K562 (cell line): ENCODE measurements at regions not wholly inside any gene's neighbourhood (a gene's known extent, or its start where the extent isn't known, plus 50 kb on each side); places are given as distances from the start of the nearest gene placed in this dataset.

ENCODE experiments used
- ATAC-seq: fragments of 200-7000 bp; cut with Tn5 transposase; 3 replicates; pipeline ENCODE4 v1.9.1; 2020; ENCODE audit warnings: moderate library complexity
- BruUV-seq: library from RNA; stranded (reverse); fragments of 400-500 nt; replicated peaks from 2 replicates; lab custom pipeline; 2021; lab: Mats Ljungman, UMichigan
- CTCF ChIA-PET: fragments of 300-600 bp; formaldehyde crosslinking; extraction: SDS; loops from one replicate; lab custom pipeline; 2021; ENCODE audit warnings: low intra/inter-chr PET ratio; lab: Yijun Ruan, JAX
- POLR2A ChIA-PET: fragments of 300-600, 350-650 bp; sonication (Branson Sonifier 250); formaldehyde crosslinking; extraction: SDS; loops from one replicate; lab custom pipeline; 2021; ENCODE audit warnings: antibody characterized with exemption, inconsistent platforms; lab: Yijun Ruan, JAX
- DNase-seq, 4 experiments: peaks; one replicate each; pipeline versions ENCODE4 v3.0.0 to v3.0.0-alpha.2; 2011 to 2018; ENCODE audit warnings: low spot score in 3 of 4, mixed read lengths in 3 of 4; ENCODE audit errors: extremely low read depth in 1 of 4
- FAIRE-seq: peaks from 2 replicates; lab custom pipeline; 2011; peaks lifted over from hg19 to GRCh38; lab: Jason Lieb, UNC
- H2AFZ ChIP-seq: 2 replicates; pipeline ENCODE4 v1.6.0; 2011; ENCODE audit warnings: low read depth, low read length, control low read depth, inconsistent platforms
- H3K27ac ChIP-seq: fragments of 200-600 bp; 3 replicates; pipeline ENCODE4 v1.8.0; 2011; ENCODE audit warnings: low read depth, mild to moderate bottlenecking, control low read depth, inconsistent platforms, low read length, moderate library complexity, mixed read lengths; ENCODE audit errors: extremely low read depth
- H3K27me3 ChIP-seq, 2 experiments: fragments of 300-600 bp in 1 of 2; 2 replicates in 1 of 2; 3 replicates in 1 of 2; pipeline versions ENCODE4 v1.6.0 to v1.8.0; 2011; ENCODE audit warnings: inconsistent platforms in 2 of 2, low read length in 2 of 2, mild to moderate bottlenecking in 1 of 2, mixed read lengths in 1 of 2, moderate library complexity in 1 of 2; ENCODE audit not compliant: control insufficient read depth in 2 of 2, insufficient read depth in 2 of 2
- H3K36me3 ChIP-seq: fragments of 300-600 bp; 3 replicates; pipeline ENCODE4 v1.8.0; 2011; ENCODE audit warnings: mild to moderate bottlenecking, low read length, inconsistent platforms; ENCODE audit not compliant: control insufficient read depth, insufficient read depth
- H3K4me1 ChIP-seq, 2 experiments: fragments of 200-600 bp in 1 of 2; replicated peaks in 1 of 2; 2 replicates in 1 of 2; 3 replicates in 1 of 2; pipeline versions ENCODE4 v1.5.1 to v1.8.0; 2011; ENCODE audit warnings: inconsistent platforms in 2 of 2, low read length in 2 of 2, mild to moderate bottlenecking in 1 of 2, mixed read lengths in 1 of 2, moderate library complexity in 1 of 2; ENCODE audit not compliant: control insufficient read depth in 2 of 2, insufficient read depth in 2 of 2
- H3K4me2 ChIP-seq: 2 replicates; pipeline ENCODE4 v1.6.1; 2011; ENCODE audit warnings: low read length, control low read depth, inconsistent platforms, mixed read lengths; ENCODE audit not compliant: insufficient read depth
- H3K4me3 ChIP-seq: fragments of 200-600 bp; sonication (generic), shearing (Covaris generic); 2 replicates; pipeline ENCODE4 v1.5.1; 2016; ENCODE audit warnings: control low read depth, inconsistent platforms
- H3K79me2 ChIP-seq: fragments of 200-600 bp; 3 replicates; pipeline ENCODE4 v1.8.0; 2011; ENCODE audit warnings: low read length, inconsistent platforms; ENCODE audit not compliant: control insufficient read depth, insufficient read depth
- H3K9ac ChIP-seq, 2 experiments: 2 replicates each; pipeline versions ENCODE4 v1.6.0 to v1.6.1; 2011; ENCODE audit warnings: low read depth in 2 of 2, low read length in 2 of 2, control low read depth in 1 of 2, inconsistent platforms in 1 of 2, mild to moderate bottlenecking in 1 of 2, mixed read lengths in 1 of 2; ENCODE audit not compliant: insufficient read depth in 1 of 2
- H3K9me1 ChIP-seq: one replicate; pipeline ENCODE4 v1.6.0; 2011; ENCODE audit warnings: inconsistent platforms, mild to moderate bottlenecking, low read length, moderate library complexity; ENCODE audit not compliant: control insufficient read depth, insufficient read depth
- H3K9me3 ChIP-seq: replicated peaks from 2 replicates; pipeline ENCODE4 v1.5.1; 2011; ENCODE audit warnings: low read depth, low read length, inconsistent platforms; ENCODE audit not compliant: control insufficient read depth, insufficient read depth
- H4K20me1 ChIP-seq: replicated peaks from 2 replicates; pipeline ENCODE4 v1.6.1; 2011; ENCODE audit warnings: low read length, inconsistent platforms, mixed read lengths; ENCODE audit not compliant: control insufficient read depth, insufficient read depth
- ERF ChIP-seq: fragments of 450-650 bp; formaldehyde crosslinking; IDR thresholded peaks from 2 replicates; pipeline ENCODE4 v1.4.0; 2020; ENCODE audit warnings: mild to moderate bottlenecking, mixed read lengths
- ETV1 ChIP-seq: fragments of 450-650 bp; conservative IDR thresholded peaks from 2 replicates; pipeline ENCODE4 v1.6.1; 2016; ENCODE audit warnings: missing genetic modification characterization, control low read depth, low read depth, missing compliant biosample characterization
- ID3 ChIP-seq, 2 experiments: fragments of 250-450 bp in 1 of 2; fragments of 450-650 bp in 1 of 2; sonication (Bioruptor Pico) in 1 of 2; IDR thresholded peaks; 2 replicates each; pipeline versions ENCODE4 v1.6.1 to v1.8.0; 2016 to 2021; ENCODE audit warnings: mild to moderate bottlenecking in 2 of 2, moderate library complexity in 2 of 2, missing compliant biosample characterization in 1 of 2, missing genetic modification characterization in 1 of 2
- KLF1 ChIP-seq: fragments of 450-650 bp; IDR thresholded peaks from 2 replicates; pipeline ENCODE4 v1.6.1; 2016; ENCODE audit warnings: missing genetic modification characterization, missing compliant biosample characterization
- MTF1 ChIP-seq: fragments of 250-450 bp; sonication (Bioruptor Pico); IDR thresholded peaks from 2 replicates; pipeline ENCODE4 v1.9.0; 2021; ENCODE audit warnings: moderate library complexity, mild to moderate bottlenecking, inconsistent platforms, borderline replicate concordance
- MXI1 ChIP-seq: IDR thresholded peaks from 2 replicates; pipeline ENCODE4 v1.6.1; 2011; ENCODE audit warnings: low read depth, mild to moderate bottlenecking, improper control_type of control experiment, low read length
- NFIC ChIP-seq: fragments of 450-650 bp; IDR thresholded peaks from 2 replicates; pipeline ENCODE4 v1.6.1; 2017; ENCODE audit warnings: mild to moderate bottlenecking, inconsistent platforms
- PPARD ChIP-seq: fragments of 250-450 bp; sonication (Bioruptor Pico); IDR thresholded peaks from 2 replicates; pipeline ENCODE4 v1.8.0; 2022; ENCODE audit warnings: inconsistent platforms, mild to moderate bottlenecking, moderate library complexity
- RHOXF2B ChIP-seq: fragments of 250-450 bp; sonication (Bioruptor Pico); conservative IDR thresholded peaks from 2 replicates; pipeline ENCODE4 v1.5.1; 2021
- TCF7 ChIP-seq: sonication (generic); IDR thresholded peaks from 2 replicates; pipeline ENCODE4 v1.6.1; 2016; ENCODE audit warnings: antibody characterized with exemption, borderline replicate concordance
- XRCC4 ChIP-seq: IDR thresholded peaks from one replicate; pipeline ENCODE4 v1.6.1; 2011; ENCODE audit not compliant: insufficient read depth, insufficient read length; ENCODE audit errors: extremely low read depth
- ZFX ChIP-seq: sonication (generic); formaldehyde crosslinking; IDR thresholded peaks from 2 replicates; pipeline ENCODE4 v1.8.0; 2022; ENCODE audit warnings: mild to moderate bottlenecking, missing genetic modification reagents, moderate library complexity
- ZNF324 ChIP-seq: fragments of 250-450 bp; sonication (Bioruptor Pico); IDR thresholded peaks from 2 replicates; pipeline ENCODE4 v1.4.0; 2020; ENCODE audit warnings: mild to moderate bottlenecking
- ZNF780A ChIP-seq: fragments of 250-450 bp; sonication (Bioruptor Pico); IDR thresholded peaks from 2 replicates; pipeline ENCODE4 v1.5.0; 2021; ENCODE audit warnings: mild to moderate bottlenecking
- ZSCAN32 ChIP-seq: fragments of 450-650 bp; formaldehyde crosslinking; IDR thresholded peaks from 2 replicates; pipeline ENCODE4 v1.4.0; 2020; ENCODE audit warnings: mild to moderate bottlenecking, moderate library complexity
- WGBS: fragments of 100-300 bp; shearing (Covaris generic); methylation state at CpG from one replicate; pipeline ENCODE4 v1.1.6; 2016; ENCODE audit warnings: low coverage, mixed read lengths; ENCODE audit not compliant: insufficient coverage; ENCODE audit errors: missing lambda C conversion rate; 5-methylcytosine and 5-hydroxymethylcytosine counted together
- in situ Hi-C: fragments of 300-500 bp; cut with MboI; formaldehyde crosslinking; loops from 4 replicates; pipeline ENCODE4 v1.15.0; 2018; ENCODE audit warnings: inconsistent platforms, mixed read lengths
- intact Hi-C: fragments of 100-400 bp; cut with micrococcal nuclease; formaldehyde crosslinking; loops from 2 replicates; pipeline ENCODE4 v1.14.2; 2022
- TF ChIP-seq, protein P1 (sequence below): fragments of 250-450 bp; sonication (Bioruptor Pico); IDR thresholded peaks from 2 replicates; pipeline ENCODE4 v1.8.0; 2022; ENCODE audit warnings: inconsistent platforms, mild to moderate bottlenecking, moderate library complexity, borderline replicate concordance
- TF ChIP-seq, protein P2 (sequence below): fragments of 450-650 bp; formaldehyde crosslinking; IDR thresholded peaks from 2 replicates; pipeline ENCODE4 v1.4.0; 2020; ENCODE audit warnings: mild to moderate bottlenecking, moderate library complexity

DNA sequence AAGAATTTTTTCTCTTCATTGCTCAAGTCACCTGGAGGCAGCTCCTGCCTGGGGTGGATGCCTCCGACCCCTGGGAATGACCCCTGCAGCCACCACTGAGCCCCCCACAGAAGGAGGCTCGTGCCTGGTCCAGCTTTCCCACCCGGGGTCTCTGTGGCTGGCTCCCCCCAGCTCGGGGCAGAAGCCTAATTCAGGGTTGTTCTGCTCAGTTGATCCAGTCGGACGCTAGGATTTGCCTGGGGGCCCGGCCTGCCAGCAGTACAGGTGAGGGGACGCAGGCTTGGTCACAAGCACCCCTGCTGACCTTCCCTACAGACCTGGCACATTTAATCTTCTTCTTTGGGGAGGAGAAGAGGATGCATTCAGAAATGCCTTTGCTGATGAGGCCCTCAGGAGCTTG lies 53.6 kb upstream of the POFUT2 start (continued):
- no peak for TF ChIP-seq MXI1
- no peak for TF ChIP-seq ZFX (CRISPR knock-in tag)
- no peak for TF ChIP-seq XRCC4
- TF ChIP-seq, protein P1, sequence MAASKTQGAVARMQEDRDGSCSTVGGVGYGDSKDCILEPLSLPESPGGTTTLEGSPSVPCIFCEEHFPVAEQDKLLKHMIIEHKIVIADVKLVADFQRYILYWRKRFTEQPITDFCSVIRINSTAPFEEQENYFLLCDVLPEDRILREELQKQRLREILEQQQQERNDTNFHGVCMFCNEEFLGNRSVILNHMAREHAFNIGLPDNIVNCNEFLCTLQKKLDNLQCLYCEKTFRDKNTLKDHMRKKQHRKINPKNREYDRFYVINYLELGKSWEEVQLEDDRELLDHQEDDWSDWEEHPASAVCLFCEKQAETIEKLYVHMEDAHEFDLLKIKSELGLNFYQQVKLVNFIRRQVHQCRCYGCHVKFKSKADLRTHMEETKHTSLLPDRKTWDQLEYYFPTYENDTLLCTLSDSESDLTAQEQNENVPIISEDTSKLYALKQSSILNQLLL: no peak
- TF ChIP-seq, all 486 proteins: peak for 0

- Histone ChIP-seq H3K27me3 (peaks cover 42 to 77% of the 10 kb centered on the region in 2 experiments), H3K36me3 (no peaks in the 10 kb centered on the region), H3K9me1 (no peaks in the 10 kb centered on the region), H4K20me1 (no peaks in the 10 kb centered on the region; the same call in 1 of the 2 replicates), H3K79me2 (no peaks in the 10 kb centered on the region), H3K27ac (no peak overlapping the region), H3K4me1 (peaks cover 0 to 10% of the 10 kb centered on the region in 2 experiments; a peak in 1 of 5 replicates), H3K4me3 (no peak overlapping the region), H2AFZ (no peak overlapping the region), H3K4me2 (no peak overlapping the region), H3K9ac (no peak overlapping the region), H3K9me3 (no peaks in the 10 kb centered on the region)
- no peak for ATAC-seq
- ChIA-PET POLR2A (interaction anchor here (0.7 kb wide), 1 partner anchor 9 kb away, joined by 3 read pairs; no protein-coding TSS in a partner anchor), CTCF (no interaction called here)
- 18% methylated on average over 9 of the region's 9 CpGs for WGBS
- no peak for DNase-seq
- TF ChIP-seq NFIC: no peak
- no peak for TF ChIP-seq ZSCAN32 (CRISPR knock-in tag)
- no peak for TF ChIP-seq ZNF324 (CRISPR knock-in tag)
- TF ChIP-seq ETV1 (tag): no peak
- TF ChIP-seq TCF7: no peak
- no peak for TF ChIP-seq RHOXF2B (CRISPR knock-in tag)
- no peak for TF ChIP-seq MTF1
- no peak for TF ChIP-seq ZNF780A (CRISPR knock-in tag)
- TF ChIP-seq PPARD: no peak
- TF ChIP-seq ID3 (CRISPR knock-in tag; IDR thresholded peaks at IDR 0.05): no peak
- no peak for TF ChIP-seq ID3 (tag; IDR thresholded peaks at IDR 0.05)
- TF ChIP-seq KLF1 (tag): no peak
- no peak for TF ChIP-seq ERF
- TF ChIP-seq, protein P2, sequence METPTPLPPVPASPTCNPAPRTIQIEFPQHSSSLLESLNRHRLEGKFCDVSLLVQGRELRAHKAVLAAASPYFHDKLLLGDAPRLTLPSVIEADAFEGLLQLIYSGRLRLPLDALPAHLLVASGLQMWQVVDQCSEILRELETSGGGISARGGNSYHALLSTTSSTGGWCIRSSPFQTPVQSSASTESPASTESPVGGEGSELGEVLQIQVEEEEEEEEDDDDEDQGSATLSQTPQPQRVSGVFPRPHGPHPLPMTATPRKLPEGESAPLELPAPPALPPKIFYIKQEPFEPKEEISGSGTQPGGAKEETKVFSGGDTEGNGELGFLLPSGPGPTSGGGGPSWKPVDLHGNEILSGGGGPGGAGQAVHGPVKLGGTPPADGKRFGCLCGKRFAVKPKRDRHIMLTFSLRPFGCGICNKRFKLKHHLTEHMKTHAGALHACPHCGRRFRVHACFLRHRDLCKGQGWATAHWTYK: no peak
- FAIRE-seq: no peak
- no TSS peak for BruUV-seq
- in situ Hi-C loops: no loop called here
- intact Hi-C loops: no loop called here
Measured at GRCh38 chr21:45341779-45342178, 54.1 kb upstream of the POFUT2 start.
